Fibroblast of lung (primary cell): ENCODE measurements at regions not wholly inside any gene's neighbourhood (a gene's known extent, or its start where the extent isn't known, plus 50 kb on each side); places are given as distances from the start of the nearest gene placed in this dataset.
"Not testable (repeated sequence)": the region's sequence is repeated elsewhere in the genome, so short reads cannot be mapped to it uniquely, and the experiment has no call there.

Source experiments
- DNase-seq, 2 donors: peaks; one replicate each; pipeline versions ENCODE4 v3.0.0 to v3.0.0-alpha.2; 2010; ENCODE audit warnings: low read depth in 2 of 2
- H2AFZ ChIP-seq: 2 replicates; pipeline ENCODE4 v1.5.1; 2012; ENCODE audit warnings: low read length, control low read depth, inconsistent platforms
- H3K27ac ChIP-seq: 2 replicates; pipeline ENCODE4 v1.5.1; 2011; ENCODE audit warnings: low read length, control low read depth; ENCODE audit not compliant: insufficient read depth
- H3K27me3 ChIP-seq: 2 replicates; pipeline ENCODE4 v1.5.1; 2011; ENCODE audit warnings: mild to moderate bottlenecking, low read length; ENCODE audit not compliant: control insufficient read depth, insufficient read depth
- H3K36me3 ChIP-seq: 2 replicates; pipeline ENCODE4 v1.5.1; 2011; ENCODE audit warnings: low read length; ENCODE audit not compliant: control insufficient read depth, insufficient read depth
- H3K4me1 ChIP-seq: 2 replicates; pipeline ENCODE4 v1.5.1; 2011; ENCODE audit warnings: low read length; ENCODE audit not compliant: control insufficient read depth, insufficient read depth; ENCODE audit errors: extremely low read depth
- H3K4me2 ChIP-seq: 2 replicates; pipeline ENCODE4 v1.5.1; 2011; ENCODE audit warnings: low read length, control low read depth; ENCODE audit not compliant: insufficient read depth; ENCODE audit errors: extremely low read depth
- H3K4me3 ChIP-seq, 4 experiments: fragments of 200-600 bp in 1 of 4; sonication (generic) in 1 of 4; replicated peaks in 1 of 4; 2 replicates each; pipeline ENCODE4 v1.5.1; 2011 to 2016; ENCODE audit warnings: low read length in 4 of 4, low read depth in 3 of 4, mild to moderate bottlenecking in 3 of 4, control low read depth in 2 of 4, inconsistent platforms in 1 of 4, mixed read lengths in 1 of 4; ENCODE audit not compliant: insufficient read depth in 1 of 4; ENCODE audit errors: control extremely low read depth in 1 of 4
- H3K79me2 ChIP-seq: 2 replicates; pipeline ENCODE4 v1.5.1; 2012; ENCODE audit warnings: mild to moderate bottlenecking, low read length, inconsistent platforms; ENCODE audit not compliant: control insufficient read depth, insufficient read depth
- H3K9ac ChIP-seq: 2 replicates; pipeline ENCODE4 v1.5.1; 2011; ENCODE audit warnings: mild to moderate bottlenecking, low read length, control low read depth; ENCODE audit not compliant: insufficient read depth
- H3K9me3 ChIP-seq: 2 replicates; pipeline ENCODE4 v1.5.1; 2012; ENCODE audit warnings: low read depth, low read length; ENCODE audit not compliant: control insufficient read depth, insufficient read depth
- H4K20me1 ChIP-seq: 2 replicates; pipeline ENCODE4 v1.5.1; 2011; ENCODE audit warnings: low read length; ENCODE audit not compliant: control insufficient read depth, insufficient read depth; ENCODE audit errors: extremely low read depth
- EZH2 ChIP-seq: IDR thresholded peaks from 2 replicates; pipeline ENCODE4 v1.5.1; 2012; ENCODE audit warnings: low read length, control low read depth, mild to moderate bottlenecking; ENCODE audit errors: missing control alignments
- TF ChIP-seq, protein P1 (sequence below), 2 donors: IDR thresholded peaks in 1 of 2; conservative IDR thresholded peaks in 1 of 2; 1 replicate in 1 of 2; 2 replicates in 1 of 2; pipeline ENCODE4 v1.5.1; 2011 to 2012; ENCODE audit warnings: low read length in 2 of 2, control low read depth in 1 of 2, inconsistent platforms in 1 of 2, low read depth in 1 of 2, mild to moderate bottlenecking in 1 of 2

DNA sequence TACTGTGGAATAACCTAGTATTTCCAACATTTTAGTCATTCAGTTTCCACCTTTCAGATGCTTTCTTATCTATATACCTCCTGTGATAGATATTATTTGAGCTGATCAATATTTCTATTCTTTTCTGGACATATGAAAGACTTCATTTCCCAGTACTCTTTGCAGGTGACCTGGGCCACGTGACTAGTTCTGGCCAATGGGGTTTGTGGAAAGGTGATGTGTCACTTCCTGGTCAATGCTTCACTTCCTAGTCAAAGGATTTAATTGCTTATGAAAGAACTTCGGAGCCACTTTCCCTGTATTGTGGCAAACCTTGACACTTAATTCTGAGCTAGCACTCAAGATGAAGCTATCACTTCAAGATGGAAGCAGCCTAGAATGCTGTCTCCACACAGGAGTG lies 248.9 kb upstream of the FOXF1 start:
- Histone ChIP-seq H3K9me3 (no peaks in the 10 kb centered on the region), H3K9ac (no peak overlapping the region), H2AFZ (no peak overlapping the region), H3K27me3 (no peaks in the 10 kb centered on the region), H3K4me3 (no peak overlapping the region), H4K20me1 (no peaks in the 10 kb centered on the region), H3K4me1 (peaks cover 2% of the 10 kb centered on the region), H3K27ac (no peak overlapping the region), H3K79me2 (no peaks in the 10 kb centered on the region), H3K4me2 (no peak overlapping the region), H3K36me3 (no peaks in the 10 kb centered on the region)
- no peak for TF ChIP-seq EZH2
- TF ChIP-seq, protein P1, sequence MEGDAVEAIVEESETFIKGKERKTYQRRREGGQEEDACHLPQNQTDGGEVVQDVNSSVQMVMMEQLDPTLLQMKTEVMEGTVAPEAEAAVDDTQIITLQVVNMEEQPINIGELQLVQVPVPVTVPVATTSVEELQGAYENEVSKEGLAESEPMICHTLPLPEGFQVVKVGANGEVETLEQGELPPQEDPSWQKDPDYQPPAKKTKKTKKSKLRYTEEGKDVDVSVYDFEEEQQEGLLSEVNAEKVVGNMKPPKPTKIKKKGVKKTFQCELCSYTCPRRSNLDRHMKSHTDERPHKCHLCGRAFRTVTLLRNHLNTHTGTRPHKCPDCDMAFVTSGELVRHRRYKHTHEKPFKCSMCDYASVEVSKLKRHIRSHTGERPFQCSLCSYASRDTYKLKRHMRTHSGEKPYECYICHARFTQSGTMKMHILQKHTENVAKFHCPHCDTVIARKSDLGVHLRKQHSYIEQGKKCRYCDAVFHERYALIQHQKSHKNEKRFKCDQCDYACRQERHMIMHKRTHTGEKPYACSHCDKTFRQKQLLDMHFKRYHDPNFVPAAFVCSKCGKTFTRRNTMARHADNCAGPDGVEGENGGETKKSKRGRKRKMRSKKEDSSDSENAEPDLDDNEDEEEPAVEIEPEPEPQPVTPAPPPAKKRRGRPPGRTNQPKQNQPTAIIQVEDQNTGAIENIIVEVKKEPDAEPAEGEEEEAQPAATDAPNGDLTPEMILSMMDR (conservative IDR thresholded peaks at IDR 0.05 in 1 of 2, IDR thresholded peaks at IDR 0.05 in 1 of 2; ENCODE audit: low read depth in 1 of 2, low read length in 2 of 2) = no peak
- DNase-seq = peak; percentile 11 to 23

DNA sequence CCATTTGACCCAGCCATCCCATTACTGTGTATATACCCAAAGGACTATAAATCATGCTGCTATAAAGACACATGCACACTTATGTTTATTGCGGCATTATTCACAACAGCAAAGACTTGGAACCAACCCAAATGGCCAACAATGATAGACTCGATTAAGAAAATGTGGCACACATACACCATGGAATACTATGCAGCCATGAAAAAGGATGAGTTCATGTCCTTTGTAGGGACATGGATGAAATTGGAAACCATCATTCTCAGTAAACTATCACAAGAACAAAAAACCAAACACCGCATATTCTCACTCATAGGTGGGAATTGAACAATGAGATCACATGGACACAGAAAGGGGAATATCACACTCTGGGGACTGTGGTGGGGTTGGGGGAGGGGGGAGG lies 242.7 kb upstream of the FOXF1 start:
- not testable (repeated sequence) for H3K4me2 ChIP-seq, H3K27ac ChIP-seq, H3K9ac ChIP-seq, DNase-seq, H3K4me1 ChIP-seq, H4K20me1 ChIP-seq, H2AFZ ChIP-seq, H3K36me3 ChIP-seq, H3K4me3 ChIP-seq, H3K27me3 ChIP-seq, H3K9me3 ChIP-seq, H3K79me2 ChIP-seq

DNA sequence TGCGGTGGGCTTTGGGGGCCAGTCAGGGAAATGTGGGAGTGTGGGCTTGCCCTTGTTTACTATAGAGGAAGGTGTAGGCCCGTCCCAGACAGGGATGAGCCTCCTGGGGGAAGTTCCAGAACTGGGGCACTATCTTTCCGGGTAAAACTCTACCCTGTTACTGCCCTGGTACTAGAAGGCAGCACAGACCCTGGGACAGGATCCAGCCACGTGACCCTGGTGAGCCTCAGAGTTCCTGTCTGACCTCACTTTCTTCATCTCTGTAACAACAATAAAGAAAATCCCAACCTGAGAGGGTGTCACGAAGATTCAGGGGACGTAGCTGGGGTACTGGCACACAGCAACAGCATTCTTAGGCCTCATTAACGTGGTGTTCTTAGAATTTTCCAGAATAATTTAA lies 239.6 kb upstream of the FOXF1 start:
- H2AFZ ChIP-seq = no peak overlapping the region

More for the DNA sequence above, 239.6 kb upstream of the FOXF1 start:
- H3K4me1 ChIP-seq = no peaks in the 10 kb centered on the region
- DNase-seq = no peak
- no peaks in the 10 kb centered on the region for H3K36me3 ChIP-seq
- H3K4me3 ChIP-seq = no peak overlapping the region
- TF ChIP-seq, protein P1 (conservative IDR thresholded peaks at IDR 0.05 in 1 of 2, IDR thresholded peaks at IDR 0.05 in 1 of 2; ENCODE audit: low read depth in 1 of 2, low read length in 2 of 2) = no peak
- TF ChIP-seq EZH2 = no peak
- H3K79me2 ChIP-seq = no peaks in the 10 kb centered on the region
- no peak overlapping the region for H3K4me2 ChIP-seq
- no peak overlapping the region for H3K9ac ChIP-seq
- H3K27me3 ChIP-seq = no peaks in the 10 kb centered on the region
- no peaks in the 10 kb centered on the region for H3K9me3 ChIP-seq
- H3K27ac ChIP-seq = no peak overlapping the region
- H4K20me1 ChIP-seq = no peaks in the 10 kb centered on the region
